Fibroblast of lung (primary cell): ENCODE measurements at regions not wholly inside any gene's neighbourhood (a gene's known extent, or its start where the extent isn't known, plus 50 kb on each side); places are given as distances from the start of the nearest gene placed in this dataset.

Experiments
- DNase-seq, 2 donors: peaks; one replicate each; pipeline versions ENCODE4 v3.0.0 to v3.0.0-alpha.2; 2010; ENCODE audit warnings: low read depth in 2 of 2
- H2AFZ ChIP-seq: 2 replicates; pipeline ENCODE4 v1.5.1; 2012; ENCODE audit warnings: low read length, control low read depth, inconsistent platforms
- H3K27ac ChIP-seq: 2 replicates; pipeline ENCODE4 v1.5.1; 2011; ENCODE audit warnings: low read length, control low read depth; ENCODE audit not compliant: insufficient read depth
- H3K27me3 ChIP-seq: 2 replicates; pipeline ENCODE4 v1.5.1; 2011; ENCODE audit warnings: mild to moderate bottlenecking, low read length; ENCODE audit not compliant: control insufficient read depth, insufficient read depth
- H3K36me3 ChIP-seq: 2 replicates; pipeline ENCODE4 v1.5.1; 2011; ENCODE audit warnings: low read length; ENCODE audit not compliant: control insufficient read depth, insufficient read depth
- H3K4me1 ChIP-seq: 2 replicates; pipeline ENCODE4 v1.5.1; 2011; ENCODE audit warnings: low read length; ENCODE audit not compliant: control insufficient read depth, insufficient read depth; ENCODE audit errors: extremely low read depth
- H3K4me2 ChIP-seq: 2 replicates; pipeline ENCODE4 v1.5.1; 2011; ENCODE audit warnings: low read length, control low read depth; ENCODE audit not compliant: insufficient read depth; ENCODE audit errors: extremely low read depth
- H3K4me3 ChIP-seq, 4 experiments: fragments of 200-600 bp in 1 of 4; sonication (generic) in 1 of 4; replicated peaks in 1 of 4; 2 replicates each; pipeline ENCODE4 v1.5.1; 2011 to 2016; ENCODE audit warnings: low read length in 4 of 4, low read depth in 3 of 4, mild to moderate bottlenecking in 3 of 4, control low read depth in 2 of 4, inconsistent platforms in 1 of 4, mixed read lengths in 1 of 4; ENCODE audit not compliant: insufficient read depth in 1 of 4; ENCODE audit errors: control extremely low read depth in 1 of 4
- H3K79me2 ChIP-seq: 2 replicates; pipeline ENCODE4 v1.5.1; 2012; ENCODE audit warnings: mild to moderate bottlenecking, low read length, inconsistent platforms; ENCODE audit not compliant: control insufficient read depth, insufficient read depth
- H3K9ac ChIP-seq: 2 replicates; pipeline ENCODE4 v1.5.1; 2011; ENCODE audit warnings: mild to moderate bottlenecking, low read length, control low read depth; ENCODE audit not compliant: insufficient read depth
- H3K9me3 ChIP-seq: 2 replicates; pipeline ENCODE4 v1.5.1; 2012; ENCODE audit warnings: low read depth, low read length; ENCODE audit not compliant: control insufficient read depth, insufficient read depth
- H4K20me1 ChIP-seq: 2 replicates; pipeline ENCODE4 v1.5.1; 2011; ENCODE audit warnings: low read length; ENCODE audit not compliant: control insufficient read depth, insufficient read depth; ENCODE audit errors: extremely low read depth
- CTCF ChIP-seq, 2 donors: IDR thresholded peaks in 1 of 2; conservative IDR thresholded peaks in 1 of 2; 1 replicate in 1 of 2; 2 replicates in 1 of 2; pipeline ENCODE4 v1.5.1; 2011 to 2012; ENCODE audit warnings: low read length in 2 of 2, control low read depth in 1 of 2, inconsistent platforms in 1 of 2, low read depth in 1 of 2, mild to moderate bottlenecking in 1 of 2
- EZH2 ChIP-seq: IDR thresholded peaks from 2 replicates; pipeline ENCODE4 v1.5.1; 2012; ENCODE audit warnings: low read length, control low read depth, mild to moderate bottlenecking; ENCODE audit errors: missing control alignments

DNA sequence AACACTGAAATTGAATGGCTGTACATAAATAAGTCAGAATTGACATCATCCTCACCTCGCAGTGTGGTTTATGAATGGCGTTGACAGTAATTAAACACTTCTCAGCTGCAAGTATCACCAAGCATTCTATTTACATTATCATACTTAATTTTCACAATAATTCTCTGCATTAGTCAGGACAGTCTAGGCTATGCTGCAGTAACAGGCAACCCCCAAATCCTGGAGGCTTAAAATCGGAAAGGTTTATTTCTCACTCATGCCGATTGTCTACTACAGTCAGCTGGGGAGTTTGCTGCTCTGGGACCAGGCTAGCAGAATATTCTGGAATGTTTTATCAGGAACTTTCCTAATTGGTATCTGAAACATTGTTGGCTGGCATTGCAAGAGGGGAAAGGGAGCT lies 493.2 kb upstream of the ERCC4 start:
- Histone ChIP-seq H2AFZ (no peak overlapping the region), H3K36me3 (no peaks in the 10 kb centered on the region), H3K4me1 (no peaks in the 10 kb centered on the region), H3K4me3 (no peak overlapping the region), H3K27ac (no peak overlapping the region), H3K9me3 (no peaks in the 10 kb centered on the region), H4K20me1 (no peaks in the 10 kb centered on the region), H3K27me3 (no peaks in the 10 kb centered on the region), H3K4me2 (no peak overlapping the region), H3K79me2 (no peaks in the 10 kb centered on the region), H3K9ac (no peak overlapping the region)
- no peak for TF ChIP-seq CTCF (conservative IDR thresholded peaks at IDR 0.05 in 1 of 2, IDR thresholded peaks at IDR 0.05 in 1 of 2; ENCODE audit: low read depth in 1 of 2, low read length in 2 of 2)
- TF ChIP-seq EZH2, result no peak
- no peak for DNase-seq

DNA sequence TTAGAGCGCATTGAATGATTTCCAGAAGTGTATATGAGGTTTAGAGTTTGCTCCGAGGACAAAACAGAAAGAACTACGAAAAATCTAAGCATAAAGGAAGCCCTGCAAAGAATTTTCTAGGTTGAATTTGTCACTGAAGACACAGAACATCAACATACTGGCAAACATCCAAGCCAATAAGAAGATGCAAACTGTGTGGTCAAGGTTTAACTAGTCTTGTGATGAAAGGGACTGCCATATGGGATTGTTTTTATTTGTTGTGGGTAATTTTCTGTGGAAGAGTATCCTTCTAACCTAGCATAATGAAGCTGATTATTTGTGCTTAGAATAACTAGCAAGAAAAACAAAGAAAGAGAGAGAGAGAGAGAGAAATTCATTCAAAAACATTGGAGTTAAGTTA lies 492.0 kb upstream of the ERCC4 start:
- Histone ChIP-seq H3K79me2 (no peaks in the 10 kb centered on the region), H3K4me2 (no peak overlapping the region), H2AFZ (no peak overlapping the region), H4K20me1 (no peaks in the 10 kb centered on the region), H3K36me3 (no peaks in the 10 kb centered on the region), H3K4me3 (no peak overlapping the region), H3K9ac (no peak overlapping the region), H3K27ac (no peak overlapping the region), H3K4me1 (no peaks in the 10 kb centered on the region), H3K27me3 (no peaks in the 10 kb centered on the region), H3K9me3 (no peaks in the 10 kb centered on the region)
- no peak for DNase-seq
- no peak for TF ChIP-seq EZH2
- no peak for TF ChIP-seq CTCF (conservative IDR thresholded peaks at IDR 0.05 in 1 of 2, IDR thresholded peaks at IDR 0.05 in 1 of 2; ENCODE audit: low read depth in 1 of 2, low read length in 2 of 2)

DNA sequence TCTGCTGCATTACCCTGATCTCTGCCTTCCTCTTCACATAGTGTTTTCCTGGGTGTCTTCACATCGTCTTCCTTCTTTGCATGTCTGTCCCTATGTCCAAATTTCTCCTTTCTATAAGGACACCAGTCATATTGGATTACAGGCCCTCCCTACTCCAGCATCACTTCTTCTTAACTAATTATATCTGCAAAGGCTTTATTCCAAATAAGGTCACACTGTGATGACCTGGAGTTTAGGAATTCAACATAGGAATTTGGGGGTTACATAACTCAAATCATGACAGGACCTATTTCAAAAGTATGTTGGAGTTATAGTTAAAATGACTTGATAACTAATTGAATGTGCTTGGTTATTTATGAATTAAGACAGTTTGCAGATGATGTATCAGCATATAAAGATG lies 490.5 kb upstream of the ERCC4 start:
- Histone ChIP-seq H3K4me2 (no peak overlapping the region), H3K27me3 (no peaks in the 10 kb centered on the region), H3K9me3 (no peaks in the 10 kb centered on the region), H4K20me1 (no peaks in the 10 kb centered on the region), H3K4me3 (no peak overlapping the region), H3K36me3 (no peaks in the 10 kb centered on the region), H3K9ac (no peak overlapping the region), H2AFZ (no peak overlapping the region), H3K4me1 (no peaks in the 10 kb centered on the region), H3K27ac (no peak overlapping the region), H3K79me2 (no peaks in the 10 kb centered on the region)
- TF ChIP-seq CTCF (conservative IDR thresholded peaks at IDR 0.05 in 1 of 2, IDR thresholded peaks at IDR 0.05 in 1 of 2; ENCODE audit: low read depth in 1 of 2, low read length in 2 of 2) (no peak), EZH2 (no peak)
- DNase-seq, result peak in 1 of 2 donors; percentile 4
